Endodermal cell (in vitro differentiated cells): ENCODE measurements at regions not wholly inside any gene's neighbourhood (a gene's known extent, or its start where the extent isn't known, plus 50 kb on each side); places are given as distances from the start of the nearest gene placed in this dataset.

Experiments used
- DNase-seq: peaks from one replicate; pipeline ENCODE4 v3.0.0-alpha.2; 2017
- H3K27ac ChIP-seq: 2 replicates; pipeline ENCODE4 v1.5.1; 2013; ENCODE audit warnings: mild to moderate bottlenecking, low read depth, low read length, moderate library complexity
- H3K27me3 ChIP-seq: 2 replicates; pipeline ENCODE4 v1.6.1; 2013; ENCODE audit warnings: mild to moderate bottlenecking, low read length, moderate library complexity; ENCODE audit not compliant: insufficient read depth, control insufficient read depth, poor library complexity, severe bottlenecking
- H3K36me3 ChIP-seq: 2 replicates; pipeline ENCODE4 v1.7.0; 2013; ENCODE audit warnings: mild to moderate bottlenecking, low read length, moderate library complexity; ENCODE audit not compliant: control insufficient read depth, insufficient read depth
- H3K4me1 ChIP-seq: one replicate; pipeline ENCODE4 v1.7.0; 2013; ENCODE audit warnings: low read length; ENCODE audit not compliant: control insufficient read depth, insufficient read depth
- H3K4me3 ChIP-seq: 2 replicates; pipeline ENCODE4 v1.5.1; 2013; ENCODE audit warnings: mild to moderate bottlenecking, low read length, moderate library complexity
- H3K9ac ChIP-seq: 2 replicates; pipeline ENCODE4 v1.6.1; 2013; ENCODE audit warnings: mild to moderate bottlenecking, low read length, moderate library complexity; ENCODE audit not compliant: poor library complexity, severe bottlenecking; ENCODE audit errors: extremely low read depth
- H3K9me3 ChIP-seq: 2 replicates; pipeline ENCODE4 v1.6.1; 2013; ENCODE audit warnings: mild to moderate bottlenecking, low read length, moderate library complexity; ENCODE audit not compliant: control insufficient read depth
- H3K27ac Mint-ChIP-seq: 2 replicates; pipeline ENCODE4 v1.8.0; 2020; ENCODE audit warnings: mixed read lengths
- H3K27me3 Mint-ChIP-seq: 2 replicates; pipeline ENCODE4 v1.8.0; 2021; ENCODE audit warnings: mild to moderate bottlenecking, mixed read lengths; ENCODE audit not compliant: insufficient read depth
- H3K36me3 Mint-ChIP-seq: 2 replicates; pipeline ENCODE4 v1.8.0; 2020; ENCODE audit warnings: low read depth, mixed read lengths
- H3K4me1 Mint-ChIP-seq: 2 replicates; pipeline ENCODE4 v1.8.0; 2020; ENCODE audit warnings: mixed read lengths
- H3K4me3 Mint-ChIP-seq: 2 replicates; pipeline ENCODE4 v1.8.0; 2020; ENCODE audit warnings: mild to moderate bottlenecking, moderate library complexity, mixed read lengths
- H3K9me3 Mint-ChIP-seq: 2 replicates; pipeline ENCODE4 v1.8.0; 2020; ENCODE audit warnings: mild to moderate bottlenecking, mixed read lengths
- WGBS, 2 experiments: methylation state at CpG; one replicate each; pipeline versions ENCODE4 v1.1.5 to v1.1.7; 2013; ENCODE audit warnings: missing lambda C conversion rate in 2 of 2, mixed read lengths in 1 of 2; ENCODE audit not compliant: insufficient coverage in 1 of 2, insufficient read length in 1 of 2; 5-methylcytosine and 5-hydroxymethylcytosine counted together
- TF ChIP-seq, protein P1 (sequence below): fragments of 200-600 bp; sonication (generic); conservative IDR thresholded peaks from 2 replicates; pipeline ENCODE4 v1.5.0; 2021; ENCODE audit warnings: antibody characterized with exemption, mild to moderate bottlenecking

GRCh38 chr1:104791030-104791429 is 1041.3 kb downstream of the AMY1C start:
- H3K9me3 ChIP-seq, result no peaks in the 10 kb centered on the region
- H3K27me3 Mint-ChIP-seq, result no peaks in the 10 kb centered on the region
- no peaks in the 10 kb centered on the region for H3K4me1 Mint-ChIP-seq
- H3K27ac Mint-ChIP-seq, result no peak overlapping the region
- no peak overlapping the region for H3K27ac ChIP-seq
- no peaks in the 10 kb centered on the region for H3K36me3 ChIP-seq
- 90 to 96% methylated on average over 2 to 4 of the region's 4 CpGs for WGBS, 2 experiments
- no peak overlapping the region for H3K9ac ChIP-seq
- no peaks in the 10 kb centered on the region for H3K36me3 Mint-ChIP-seq
- DNase-seq, result no peak
- H3K4me3 ChIP-seq, result no peak overlapping the region
- H3K4me1 ChIP-seq, result no peaks in the 10 kb centered on the region
- H3K9me3 Mint-ChIP-seq, result no peaks in the 10 kb centered on the region
- TF ChIP-seq, protein P1, sequence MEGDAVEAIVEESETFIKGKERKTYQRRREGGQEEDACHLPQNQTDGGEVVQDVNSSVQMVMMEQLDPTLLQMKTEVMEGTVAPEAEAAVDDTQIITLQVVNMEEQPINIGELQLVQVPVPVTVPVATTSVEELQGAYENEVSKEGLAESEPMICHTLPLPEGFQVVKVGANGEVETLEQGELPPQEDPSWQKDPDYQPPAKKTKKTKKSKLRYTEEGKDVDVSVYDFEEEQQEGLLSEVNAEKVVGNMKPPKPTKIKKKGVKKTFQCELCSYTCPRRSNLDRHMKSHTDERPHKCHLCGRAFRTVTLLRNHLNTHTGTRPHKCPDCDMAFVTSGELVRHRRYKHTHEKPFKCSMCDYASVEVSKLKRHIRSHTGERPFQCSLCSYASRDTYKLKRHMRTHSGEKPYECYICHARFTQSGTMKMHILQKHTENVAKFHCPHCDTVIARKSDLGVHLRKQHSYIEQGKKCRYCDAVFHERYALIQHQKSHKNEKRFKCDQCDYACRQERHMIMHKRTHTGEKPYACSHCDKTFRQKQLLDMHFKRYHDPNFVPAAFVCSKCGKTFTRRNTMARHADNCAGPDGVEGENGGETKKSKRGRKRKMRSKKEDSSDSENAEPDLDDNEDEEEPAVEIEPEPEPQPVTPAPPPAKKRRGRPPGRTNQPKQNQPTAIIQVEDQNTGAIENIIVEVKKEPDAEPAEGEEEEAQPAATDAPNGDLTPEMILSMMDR, result no peak
- H3K27me3 ChIP-seq, result no peaks in the 10 kb centered on the region
- H3K4me3 Mint-ChIP-seq, result no peak overlapping the region

DNA sequence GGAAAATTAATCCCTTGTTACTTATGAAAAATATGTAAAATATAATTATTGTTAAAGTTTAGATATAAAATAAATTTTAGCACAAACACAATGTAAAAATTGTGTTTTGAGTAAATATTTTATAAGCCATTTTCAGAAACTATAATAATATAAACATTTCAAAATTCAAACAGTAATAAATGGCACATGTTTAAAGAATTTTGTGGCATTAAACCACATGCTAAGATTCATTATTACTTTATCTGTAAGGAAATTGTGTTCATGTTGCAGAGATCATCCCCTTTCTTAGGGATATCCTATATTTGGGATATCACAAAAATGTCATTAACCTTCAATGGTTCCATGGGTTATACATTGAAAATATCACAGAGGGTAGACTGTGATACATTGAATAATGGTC is 1044.3 kb downstream of the AMY1C start:
- Histone ChIP-seq H3K27ac (no peak overlapping the region), H3K4me3 (no peak overlapping the region), H3K36me3 (no peaks in the 10 kb centered on the region), H3K27me3 (no peaks in the 10 kb centered on the region), H3K4me1 (no peaks in the 10 kb centered on the region), H3K9me3 (no peaks in the 10 kb centered on the region), H3K9ac (no peak overlapping the region)
- Mint-ChIP-seq H3K4me1 (no peaks in the 10 kb centered on the region), H3K27me3 (no peaks in the 10 kb centered on the region), H3K27ac (no peak overlapping the region), H3K36me3 (no peaks in the 10 kb centered on the region), H3K9me3 (no peaks in the 10 kb centered on the region), H3K4me3 (no peak overlapping the region)
- TF ChIP-seq, protein P1, result no peak
- DNase-seq, result no peak

DNA sequence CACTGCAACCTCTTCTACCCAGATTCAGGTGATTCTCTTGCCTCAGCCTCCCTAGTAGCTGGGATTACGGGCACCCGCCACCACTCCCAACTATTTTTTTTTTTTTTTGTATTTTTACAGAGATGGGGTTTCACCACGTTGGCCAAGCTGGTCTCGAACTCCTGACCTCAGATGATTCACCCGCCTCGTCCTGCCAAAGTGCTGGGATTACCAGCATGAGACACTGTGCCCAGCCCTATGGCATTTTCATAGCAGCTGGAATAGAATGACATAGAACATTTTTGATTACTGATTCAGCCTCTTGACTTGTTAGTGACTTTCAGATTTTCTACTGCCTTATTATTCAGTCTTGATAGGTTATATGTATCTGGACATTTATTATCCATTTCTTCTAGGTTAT is 1046.2 kb downstream of the AMY1C start:
- H3K4me1 Mint-ChIP-seq, result no peaks in the 10 kb centered on the region
- H3K4me3 Mint-ChIP-seq, result no peak overlapping the region
- Histone ChIP-seq H3K4me3 (no peak overlapping the region), H3K4me1 (no peaks in the 10 kb centered on the region), H3K27me3 (no peaks in the 10 kb centered on the region), H3K36me3 (no peaks in the 10 kb centered on the region), H3K27ac (no peak overlapping the region), H3K9ac (no peak overlapping the region), H3K9me3 (no peaks in the 10 kb centered on the region)
- no peaks in the 10 kb centered on the region for H3K27me3 Mint-ChIP-seq
- no peak for DNase-seq
- TF ChIP-seq, protein P1, result no peak
- H3K9me3 Mint-ChIP-seq, result no peaks in the 10 kb centered on the region
- 92 to 97% methylated on average over 4 to 6 of the region's 6 CpGs for WGBS, 2 experiments
- no peaks in the 10 kb centered on the region for H3K36me3 Mint-ChIP-seq
- no peak overlapping the region for H3K27ac Mint-ChIP-seq
